CD1c-positive myeloid dendritic cell (primary cell): ENCODE measurements at regions not wholly inside any gene's neighbourhood (a gene's known extent, or its start where the extent isn't known, plus 50 kb on each side); places are given as distances from the start of the nearest gene placed in this dataset.
"Not testable (repeated sequence)": the region's sequence is repeated elsewhere in the genome, so short reads cannot be mapped to it uniquely, and the experiment has no call there.

Source experiments
- DNase-seq: peaks from one replicate; pipeline ENCODE4 v3.0.0-alpha.2; 2016; ENCODE audit errors: extremely low spot score

DNA sequence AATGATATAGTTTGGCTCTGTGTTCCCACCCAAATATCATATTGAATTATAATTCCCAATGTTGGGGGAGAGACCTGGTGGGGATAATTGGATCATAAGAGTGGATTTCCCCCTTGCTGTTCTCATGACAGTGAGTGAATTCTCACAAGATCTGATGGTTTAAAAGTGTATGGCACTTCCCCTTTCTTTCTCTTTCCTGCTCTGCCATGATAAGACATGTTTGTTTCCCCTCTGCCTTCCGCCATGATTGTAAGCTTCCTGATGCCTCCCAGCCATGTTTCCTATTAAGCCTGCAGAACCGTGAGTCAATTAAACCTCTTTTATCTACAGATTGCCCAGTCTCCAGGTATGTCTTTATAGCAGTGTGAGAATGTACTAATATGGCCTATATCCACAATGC, 126.7 kb upstream of the GMNC start:
- DNase-seq: no peak

GRCh38 chr3:190988102-190988501, 125.6 kb upstream of the GMNC start:
- DNase-seq: no peak

DNA sequence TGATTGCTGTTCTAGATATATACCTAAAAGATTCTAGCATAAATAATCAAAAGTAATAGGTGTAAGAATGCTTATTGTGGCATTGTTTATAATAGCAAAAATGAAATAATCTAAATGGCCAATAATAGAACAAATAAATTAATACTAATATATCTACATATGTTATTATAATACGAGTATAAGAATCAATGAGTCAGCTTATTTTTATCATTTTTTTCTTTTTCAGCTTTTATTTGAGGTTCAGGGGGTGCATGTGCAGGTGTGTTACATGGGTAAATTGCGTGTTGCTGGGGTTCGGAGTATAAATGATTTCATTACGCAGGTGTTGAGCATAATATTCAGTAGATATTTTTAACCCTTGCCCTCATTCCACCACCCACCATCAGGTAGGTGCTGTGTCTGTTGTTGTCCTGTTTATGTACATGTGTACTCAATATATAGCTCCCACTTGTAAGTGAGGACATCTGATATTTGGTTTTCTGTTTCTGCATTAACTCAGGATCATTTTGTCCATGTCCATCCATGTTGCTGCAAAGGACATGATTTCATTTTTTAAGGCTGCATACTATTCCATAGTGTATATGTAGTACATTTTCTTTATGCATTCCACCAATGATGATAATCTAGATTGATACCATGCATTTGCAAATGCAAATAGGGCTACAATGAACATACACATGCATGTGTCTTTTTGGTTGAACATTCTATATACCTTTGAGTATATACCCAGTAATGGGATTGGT, 122.2 kb upstream of the GMNC start:
- DNase-seq: no peak

- DNase-seq: no peak
Observed at GRCh38 chr3:190983875-190984274, 121.4 kb upstream of the GMNC start.

DNA sequence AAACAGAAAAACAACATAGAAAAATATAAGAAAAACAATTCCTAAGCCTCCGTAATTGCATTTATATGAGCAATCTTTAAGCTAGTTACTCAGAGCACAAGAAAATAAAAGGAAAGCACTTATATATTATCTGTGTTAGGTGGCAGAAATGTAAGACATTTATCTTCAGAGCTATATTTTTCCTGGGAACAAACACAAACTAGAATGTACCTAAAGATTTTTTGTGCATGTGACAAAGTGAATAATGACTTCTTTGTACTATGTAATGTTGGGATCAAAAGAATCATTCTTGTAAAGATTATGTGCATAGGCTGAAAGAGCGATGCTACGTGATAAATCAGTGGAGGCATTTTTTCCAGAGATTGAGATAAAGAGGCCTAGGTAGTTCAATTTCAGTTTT, 111.3 kb upstream of the GMNC start:
- DNase-seq: no peak

GRCh38 chr3:190972840-190973270, 110.4 kb upstream of the GMNC start:
- no peak for DNase-seq

GRCh38 chr3:190972196-190972595, 109.7 kb upstream of the GMNC start:
- DNase-seq: no peak

DNA sequence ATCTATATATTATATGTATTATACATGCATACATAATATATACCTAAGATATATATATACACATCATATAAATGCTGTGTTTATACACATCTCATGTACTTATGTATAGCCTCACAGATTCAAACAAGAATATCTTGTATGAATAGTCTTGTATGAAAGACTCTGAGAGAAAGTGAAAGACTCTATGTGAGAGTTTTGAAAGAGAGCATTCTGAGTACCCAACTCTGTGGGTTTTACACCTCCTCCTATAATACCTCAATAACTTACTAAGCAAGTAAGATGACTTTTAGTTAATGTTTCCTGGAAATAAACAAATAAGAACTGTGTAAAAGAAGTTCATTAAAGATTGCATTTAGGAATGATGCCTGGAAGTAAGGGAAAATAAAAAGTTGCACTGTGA, 108.1 kb upstream of the GMNC start:
- no peak for DNase-seq

GRCh38 chr3:190968616-190969015, 106.1 kb upstream of the GMNC start:
- no peak for DNase-seq

DNA sequence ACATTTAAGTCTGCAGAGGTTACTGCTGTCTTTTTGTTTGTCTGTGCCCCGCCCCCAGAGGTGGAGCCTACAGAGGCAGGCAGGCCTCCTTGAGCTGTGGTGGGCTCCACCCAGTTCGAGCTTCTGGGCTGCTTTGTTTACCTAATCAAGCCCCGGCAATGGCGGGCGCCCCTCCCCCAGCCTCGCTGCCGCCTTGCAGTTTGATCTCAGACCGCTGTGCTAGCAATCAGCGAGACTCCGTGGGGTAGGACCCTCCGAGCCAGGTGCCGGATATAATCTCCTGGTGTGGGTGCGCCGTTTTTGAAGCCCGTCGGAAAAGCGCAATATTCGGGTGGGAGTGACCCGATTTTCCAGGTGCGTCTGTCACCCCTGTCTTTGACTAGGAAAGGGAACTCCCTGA, 102.4 kb upstream of the GMNC start:
- not testable (repeated sequence) for DNase-seq

DNA sequence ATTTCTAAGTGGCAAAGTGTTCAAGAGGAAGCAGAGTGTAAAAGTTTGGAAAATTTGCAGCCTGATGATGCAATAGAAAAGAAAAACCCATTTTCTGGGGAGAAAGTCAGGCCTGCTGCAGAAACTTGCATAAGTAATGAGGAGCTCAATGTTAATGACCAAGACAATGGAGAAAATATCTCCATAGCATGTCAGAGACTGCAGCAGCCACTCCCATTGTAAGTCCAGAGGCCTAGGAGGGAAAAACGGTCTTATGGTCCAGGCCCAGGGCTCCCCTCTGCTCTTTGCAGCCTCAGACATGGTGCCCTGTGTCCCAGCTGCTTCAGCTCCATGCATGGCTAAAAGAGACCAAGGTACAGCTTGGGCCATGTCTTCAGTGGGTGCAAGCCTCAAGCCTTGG, 96.6 kb upstream of the GMNC start:
- DNase-seq: no peak

- no peak for DNase-seq
Observed at GRCh38 chr3:190941694-190942260, 79.3 kb upstream of the GMNC start.

DNA sequence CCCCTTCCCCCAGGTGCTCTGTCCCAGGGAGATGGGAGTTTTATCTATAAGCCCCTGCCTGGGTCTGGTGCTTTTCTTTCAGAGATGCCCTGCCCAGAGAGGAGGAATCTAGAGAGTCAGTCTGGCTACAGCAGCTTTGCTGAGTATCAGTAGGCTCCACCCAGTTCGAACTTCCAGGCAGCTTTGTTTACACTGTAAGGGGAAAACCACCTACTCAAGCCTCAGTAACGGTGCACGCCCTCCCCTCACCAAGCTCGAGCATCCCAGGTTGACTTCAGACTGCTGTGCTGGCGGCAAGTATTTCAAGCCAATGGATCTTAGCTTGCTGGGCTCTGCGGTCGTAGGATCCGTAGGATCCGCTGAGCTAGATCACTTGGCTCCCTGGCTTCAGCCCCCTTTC, 72.1 kb upstream of the GMNC start:
- not testable (repeated sequence) for DNase-seq

- no peak for DNase-seq
Observed at GRCh38 chr3:190926619-190927018, 64.1 kb upstream of the GMNC start.

GRCh38 chr3:190912736-190913135, 50.2 kb upstream of the GMNC start:
- DNase-seq: no peak
